ENCODE measurements at regions not wholly inside any gene's neighbourhood (a gene's known extent, or its start where the extent isn't known, plus 50 kb on each side); places are given as distances from the start of the nearest gene placed in this dataset.
"Not testable (repeated sequence)": the region's sequence is repeated elsewhere in the genome, so short reads cannot be mapped to it uniquely, and the experiment has no call there.

- no peak for DNase-seq
Measured at GRCh38 chr11:70551351-70552166, 153.2 kb downstream of the CTTN start.

DNA sequence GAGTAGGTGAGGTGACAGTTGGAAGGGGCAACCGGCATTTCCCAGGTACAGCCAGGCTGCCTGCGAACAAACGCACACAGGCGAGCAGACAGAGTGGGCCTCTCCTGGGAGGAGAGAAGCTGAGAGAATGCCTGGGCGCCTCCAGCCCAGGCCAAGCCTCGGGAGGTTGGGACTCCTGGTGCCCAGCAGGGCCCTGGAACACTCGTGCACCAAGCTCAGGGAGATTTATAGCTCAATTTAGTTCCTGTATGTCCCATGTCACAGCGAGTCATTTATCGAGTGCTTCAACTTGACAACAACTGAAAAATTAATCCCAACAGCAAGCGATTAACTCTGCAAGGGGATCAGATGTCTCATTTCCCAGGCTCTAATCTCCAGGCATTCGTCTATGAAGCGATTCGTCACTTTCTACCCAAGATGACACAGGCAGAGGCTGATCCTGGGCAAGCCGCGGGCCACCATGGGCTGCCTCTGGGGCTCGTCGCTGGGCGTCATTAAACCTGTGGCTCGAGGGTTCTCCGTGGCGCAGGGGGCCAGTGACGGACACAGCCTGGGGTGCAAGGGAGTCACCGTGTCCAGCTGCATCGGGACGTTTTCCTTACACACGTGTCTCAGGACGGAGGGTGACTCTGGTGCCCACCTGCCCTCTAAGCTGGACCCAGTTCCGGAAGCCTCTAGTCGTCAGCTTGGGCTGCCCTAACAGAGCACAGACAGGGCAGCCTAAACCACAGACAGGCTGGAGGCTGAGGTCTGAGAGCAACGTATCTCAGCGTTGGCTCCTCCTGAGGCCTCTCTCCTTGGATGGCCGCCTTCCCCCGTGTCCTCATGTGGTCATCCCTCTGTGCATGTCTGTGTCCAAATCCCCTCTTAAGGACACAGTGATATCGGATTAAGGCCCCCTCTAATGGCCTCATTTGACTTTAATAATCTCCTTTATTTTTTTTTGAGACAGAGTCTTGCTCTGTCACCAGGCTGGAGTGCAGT lies 154.1 kb downstream of the CTTN start:
- DNase-seq, result no peak

GRCh38 chr11:70555078-70555477 lies 156.7 kb downstream of the CTTN start:
- no peak for DNase-seq

- peak; percentile 13 for DNase-seq
Measured at GRCh38 chr11:70556884-70557741, 158.8 kb downstream of the CTTN start.

GRCh38 chr11:70557742-70558485 lies 159.6 kb downstream of the CTTN start:
- DNase-seq, result no peak

DNA sequence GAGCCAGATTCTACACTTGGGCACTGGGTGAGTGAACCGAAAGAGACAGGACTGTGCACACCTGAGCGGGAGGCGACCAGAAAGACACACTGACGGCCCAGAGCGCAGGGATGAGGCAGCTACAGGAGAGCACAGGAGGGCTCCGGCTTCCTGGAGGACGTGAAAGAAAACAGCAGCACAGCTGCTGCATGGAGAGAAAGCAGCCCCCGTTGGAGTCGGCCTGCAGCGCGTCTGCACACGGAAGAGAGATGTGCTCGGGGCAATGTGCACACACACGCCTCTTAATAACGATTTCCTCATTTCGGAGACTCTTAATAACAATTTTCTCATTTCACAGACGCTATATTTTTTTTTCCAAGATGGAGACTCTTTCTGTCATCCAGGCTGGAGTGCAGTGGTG lies 160.4 kb downstream of the CTTN start:
- no peak for DNase-seq

DNA sequence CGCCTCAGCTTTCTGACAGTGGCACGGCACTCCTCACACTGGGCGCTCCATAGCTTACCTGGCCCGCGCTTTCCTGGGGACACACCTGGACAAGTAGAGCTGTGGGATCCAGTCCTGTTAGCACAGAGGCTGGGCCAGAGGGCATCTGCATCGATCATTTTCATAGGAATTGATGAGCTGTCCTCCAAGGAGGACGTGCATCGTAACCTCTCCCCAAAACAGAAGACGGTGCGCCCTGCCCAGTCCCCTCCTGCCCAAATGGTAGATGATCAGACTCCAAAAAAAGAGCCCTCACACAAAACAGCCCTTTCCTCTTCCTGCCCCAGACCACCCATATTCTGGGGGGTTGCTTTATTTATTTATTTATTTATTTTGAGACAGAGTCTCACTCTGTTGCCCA lies 161.2 kb downstream of the CTTN start:
- DNase-seq, result no peak

GRCh38 chr11:70560621-70561020 lies 162.3 kb downstream of the CTTN start:
- not testable (repeated sequence) for DNase-seq

DNA sequence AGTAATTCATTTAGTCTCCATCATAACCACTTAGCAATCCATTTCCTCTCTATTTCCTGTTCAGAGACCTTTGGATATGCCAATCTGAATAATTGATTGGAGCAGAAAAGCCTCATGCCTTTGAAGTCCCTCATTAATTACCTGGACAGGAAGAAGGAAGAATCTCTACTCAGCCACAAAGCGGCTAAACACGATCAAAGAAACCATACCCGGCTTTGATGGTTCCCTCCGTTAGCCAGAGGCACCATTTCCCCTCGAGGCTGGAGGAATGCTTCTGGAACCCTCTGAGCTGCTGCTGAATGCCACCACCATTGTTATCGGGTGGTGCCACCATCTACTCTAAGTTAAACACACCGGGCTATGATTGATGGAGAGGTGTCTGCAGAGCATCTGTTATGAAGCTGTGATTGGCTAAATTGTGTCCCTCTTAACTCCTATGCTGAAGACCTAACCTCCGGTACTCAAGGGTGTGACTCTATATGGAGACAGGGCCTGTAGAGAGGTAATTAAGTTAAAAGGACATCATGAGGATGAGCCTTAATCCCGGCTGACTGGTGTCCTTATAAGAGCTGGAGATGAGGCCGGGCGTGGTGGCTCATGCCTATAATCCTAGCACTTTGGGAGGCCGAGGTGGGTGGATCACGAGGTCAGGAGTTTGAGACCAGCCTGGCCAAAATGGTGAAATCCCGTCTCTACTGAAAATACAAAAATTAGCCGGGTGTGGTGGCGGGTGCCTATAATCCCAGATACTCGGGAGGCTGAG lies 168.6 kb downstream of the CTTN start:
- no peak for DNase-seq

DNA sequence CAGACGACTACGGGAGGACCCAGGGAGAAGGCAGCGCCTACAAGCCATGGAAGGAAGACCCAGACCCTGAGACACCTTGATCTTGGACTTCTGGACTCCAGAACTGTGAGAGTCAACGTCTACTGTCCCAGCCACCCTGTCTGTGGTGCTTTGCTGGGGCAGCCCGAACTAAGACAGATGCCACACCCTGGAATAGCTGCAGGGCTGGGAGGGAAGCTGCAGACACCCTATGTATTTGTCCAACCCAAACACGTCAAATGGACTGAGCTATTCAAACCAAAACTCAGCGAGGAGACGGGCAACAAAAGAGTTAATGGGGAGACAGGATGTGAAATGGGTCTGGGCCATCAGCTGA lies 169.3 kb downstream of the CTTN start:
- no peak for DNase-seq

DNA sequence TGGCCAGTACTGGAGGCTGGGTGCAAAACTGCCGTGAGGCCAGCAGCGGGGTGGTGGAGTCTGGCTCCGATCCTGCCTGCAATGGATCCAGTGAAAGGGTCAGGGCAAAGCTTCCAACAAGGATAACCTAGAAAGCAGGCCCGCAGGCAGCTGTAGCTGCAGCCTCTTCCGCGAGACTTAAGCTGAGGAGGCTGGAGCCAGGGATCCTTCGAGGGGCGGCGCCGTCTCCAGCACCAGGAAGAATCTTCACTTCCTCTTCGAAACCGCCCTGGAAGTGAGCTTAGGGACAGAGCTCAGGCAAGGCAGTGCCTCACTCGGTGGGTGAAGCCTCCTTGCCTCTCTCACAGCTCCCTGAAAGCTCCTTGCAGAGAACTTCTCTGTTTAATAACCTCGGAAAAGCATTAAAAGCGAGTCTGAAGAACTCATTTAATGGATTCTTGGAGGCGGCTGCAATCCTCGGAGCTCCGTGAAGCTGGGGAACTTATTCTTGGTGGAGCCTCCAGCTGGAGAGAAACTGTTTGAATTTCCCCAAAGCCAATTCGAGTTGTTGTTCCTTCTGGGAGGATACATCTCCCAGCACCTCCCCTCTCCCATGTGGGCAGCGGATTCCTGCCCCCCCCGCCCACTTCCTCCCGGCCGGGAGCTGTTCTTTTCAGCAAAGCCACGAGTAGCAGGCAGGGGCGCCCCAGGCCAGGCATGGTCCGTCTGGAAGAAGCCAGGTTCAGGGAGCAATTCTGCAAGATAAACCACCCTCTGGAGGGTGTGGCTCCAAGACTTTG lies 169.9 kb downstream of the CTTN start:
- peak; percentile 59 for DNase-seq

GRCh38 chr11:70568814-70569617 lies 170.7 kb downstream of the CTTN start:
- DNase-seq, result no peak

DNA sequence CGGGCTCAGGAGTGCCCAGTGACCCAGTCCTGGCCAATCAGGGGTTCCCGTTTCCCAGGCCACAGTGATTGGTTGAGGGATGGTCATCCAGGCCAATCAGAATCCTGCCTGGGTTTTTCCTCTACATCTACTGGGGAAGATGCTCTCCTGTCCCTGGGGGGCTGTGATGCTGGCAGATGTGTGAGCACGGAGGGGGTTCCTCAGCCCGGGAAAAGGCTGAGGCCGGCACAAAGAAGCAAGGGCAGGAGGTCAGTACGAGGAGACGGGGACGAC lies 171.2 kb downstream of the CTTN start:
- DNase-seq, result no peak

GRCh38 chr11:70569996-70570692 lies 171.8 kb downstream of the CTTN start:
- DNase-seq, result no peak

GRCh38 chr11:70570693-70571395 lies 172.5 kb downstream of the CTTN start:
- no peak for DNase-seq

DNA sequence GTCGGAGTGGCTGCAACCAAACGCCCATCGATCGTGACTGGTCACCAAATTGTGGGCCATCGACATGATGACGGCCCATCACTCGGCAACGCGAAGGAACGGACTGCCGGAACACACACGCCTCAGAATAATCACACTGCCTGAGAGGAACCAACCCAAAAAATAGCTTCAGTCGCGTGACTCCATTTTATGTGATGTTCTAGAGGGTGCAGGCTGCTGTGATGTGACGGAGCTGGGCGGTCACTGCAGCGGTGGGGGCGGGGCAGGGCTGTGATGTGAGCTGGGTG lies 174.6 kb downstream of the CTTN start:
- no peak for DNase-seq

GRCh38 chr11:70573701-70574151 lies 175.4 kb downstream of the CTTN start:
- no peak for DNase-seq

DNA sequence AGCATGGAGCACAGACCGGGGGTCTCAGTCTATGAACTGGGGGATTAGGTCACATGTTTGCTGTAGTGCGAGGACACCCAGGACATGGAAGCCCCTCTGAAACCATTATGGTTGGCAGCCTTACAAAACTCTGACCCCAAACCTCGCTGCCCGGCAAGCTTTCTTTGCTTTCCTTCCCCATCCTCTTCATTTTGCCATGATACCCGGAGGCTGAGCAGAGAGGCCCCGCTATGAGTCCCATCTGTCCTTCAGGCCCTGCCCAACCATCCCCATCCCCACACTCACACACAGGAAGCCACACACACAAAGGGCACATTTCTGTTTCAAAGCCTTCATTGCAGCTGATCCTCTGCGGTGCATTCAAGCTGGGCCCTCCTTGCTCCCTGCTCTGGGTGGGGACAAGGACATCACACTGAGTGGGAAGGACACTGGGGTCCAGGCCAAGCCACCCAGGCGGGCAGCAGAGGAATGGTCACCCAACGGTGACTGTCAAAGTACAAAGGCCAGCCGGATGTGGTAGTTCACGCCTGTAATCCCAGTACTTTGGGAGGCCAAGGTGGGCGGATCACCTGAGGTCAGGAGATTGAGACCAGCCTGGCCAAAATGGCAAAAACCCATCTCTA lies 176.5 kb downstream of the CTTN start:
- DNase-seq, result no peak
